A549 (cell line): ENCODE measurements at regions not wholly inside any gene's neighbourhood (a gene's known extent, or its start where the extent isn't known, plus 50 kb on each side); places are given as distances from the start of the nearest gene placed in this dataset.

Experiments used
- BHLHE40 ChIP-seq: IDR thresholded peaks from 2 replicates; pipeline ENCODE4 v1.6.1; 2012; ENCODE audit warnings: low read depth, low read length, inconsistent platforms
- CHD2 ChIP-seq: fragments of 150-350 bp; IDR thresholded peaks from 2 replicates; pipeline ENCODE4 v1.6.1; 2014; ENCODE audit warnings: low read length; ENCODE audit not compliant: partially characterized antibody
- EP300 ChIP-seq, 2 experiments: fragments of >200 bp; sonication (Bioruptor Twin); formaldehyde crosslinking; IDR thresholded peaks; 2 replicates in 1 of 2; 3 replicates in 1 of 2; pipeline ENCODE4 v1.6.1; 2016 to 2017
- JUNB ChIP-seq: fragments of >200 bp; sonication (Bioruptor Twin); formaldehyde crosslinking; IDR thresholded peaks from 2 replicates; pipeline ENCODE4 v1.6.1; 2016
- KDM5A ChIP-seq: fragments of 200-600 bp; sonication (generic); IDR thresholded peaks from 2 replicates; pipeline ENCODE4 v1.6.1; 2016; ENCODE audit warnings: antibody characterized with exemption, mild to moderate bottlenecking
- MAX ChIP-seq: IDR thresholded peaks from 2 replicates; pipeline ENCODE4 v1.6.1; 2012
- NFE2L2 ChIP-seq: fragments of 150-350 bp; conservative IDR thresholded peaks from 2 replicates; pipeline ENCODE4 v1.6.1; 2014; ENCODE audit warnings: low read length
- POLR2A ChIP-seq: IDR thresholded peaks from 2 replicates; pipeline ENCODE4 v1.6.1; 2012; ENCODE audit warnings: mild to moderate bottlenecking, low read length
- REST ChIP-seq: fragments of 200-600 bp; sonication (generic); IDR thresholded peaks from 2 replicates; pipeline ENCODE4 v1.6.1; 2016; ENCODE audit warnings: antibody characterized with exemption, mild to moderate bottlenecking, moderate library complexity
- SMC3 ChIP-seq: fragments of >200 bp; sonication (Bioruptor Twin); formaldehyde crosslinking; IDR thresholded peaks from 3 replicates; pipeline ENCODE4 v1.6.1; 2018; ENCODE audit warnings: inconsistent platforms
- SREBF2 ChIP-seq: fragments of 450-650 bp; IDR thresholded peaks from 2 replicates; pipeline ENCODE4 v1.6.1; 2014; ENCODE audit warnings: mild to moderate bottlenecking, moderate library complexity
- ZFP36 ChIP-seq: fragments of 450-650 bp; IDR thresholded peaks from 2 replicates; pipeline ENCODE4 v1.6.1; 2014; ENCODE audit warnings: borderline replicate concordance; ENCODE audit not compliant: partially characterized antibody

GRCh38 chr5:98492258-98492657 lies 281.2 kb upstream of the RGMB start:
- TF ChIP-seq REST (no peak), JUNB (no peak), NFE2L2 (no peak), POLR2A (no peak), CHD2 (no peak), SREBF2 (no peak), SMC3 (no peak), KDM5A (no peak), EP300 (IDR thresholded peaks at IDR 0.05) (no peak), MAX (no peak), ZFP36 (no peak), BHLHE40 (no peak)
